GM19372 (cell line): ENCODE measurements at regions not wholly inside any gene's neighbourhood (a gene's known extent, or its start where the extent isn't known, plus 50 kb on each side); places are given as distances from the start of the nearest gene placed in this dataset.

ENCODE experiments used
- ATAC-seq: cut with Tn5 transposase; IDR thresholded peaks from one replicate; pipeline ENCODE4 v1.9.1; 2021; ENCODE audit warnings: mild to moderate bottlenecking, low read depth, moderate library complexity; ENCODE audit not compliant: unreplicated experiment

DNA sequence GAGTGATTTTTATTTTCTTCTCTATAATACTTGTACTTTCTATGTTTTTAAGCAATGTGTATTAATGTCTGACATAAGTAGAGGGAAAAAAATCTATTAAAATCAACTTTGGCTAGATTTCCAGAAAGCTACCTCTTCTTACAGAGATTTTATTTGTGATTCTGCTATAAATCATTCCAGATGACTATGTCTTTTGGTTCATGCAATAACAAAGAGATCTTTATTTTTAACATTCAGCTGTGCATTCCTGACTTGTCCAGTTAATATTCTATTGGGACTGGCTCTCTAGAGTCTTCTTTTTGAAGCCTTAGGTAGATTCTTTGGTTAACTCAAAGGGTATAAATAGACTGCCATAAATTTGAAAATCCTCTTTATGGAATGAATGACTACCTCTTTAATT lies 74.3 kb upstream of the ARPP21 start:
- no peak for ATAC-seq
